Skeletal muscle tissue (tissue), 3 donors: ENCODE measurements at regions not wholly inside any gene's neighbourhood (a gene's known extent, or its start where the extent isn't known, plus 50 kb on each side); places are given as distances from the start of the nearest gene placed in this dataset.

Experiments
- H3K27ac ChIP-seq: one replicate; pipeline ENCODE4 v1.7.0; 2013; ENCODE audit warnings: mild to moderate bottlenecking, low read depth, low read length, inconsistent platforms
- H3K27me3 ChIP-seq, 3 donors: one replicate each; pipeline ENCODE4 v1.7.0; 2013; ENCODE audit warnings: low read length in 3 of 3; ENCODE audit not compliant: control insufficient read depth in 3 of 3, insufficient read depth in 3 of 3
- H3K36me3 ChIP-seq, 3 donors: one replicate each; pipeline ENCODE4 v1.7.0; 2013; ENCODE audit warnings: low read length in 3 of 3; ENCODE audit not compliant: control insufficient read depth in 3 of 3, insufficient read depth in 3 of 3
- H3K4me1 ChIP-seq, 3 donors: one replicate each; pipeline ENCODE4 v1.7.0; 2013; ENCODE audit warnings: low read length in 3 of 3, mild to moderate bottlenecking in 3 of 3; ENCODE audit not compliant: control insufficient read depth in 3 of 3, insufficient read depth in 3 of 3
- H3K4me3 ChIP-seq, 3 donors: one replicate each; pipeline ENCODE4 v1.7.0; 2013; ENCODE audit warnings: low read length in 3 of 3
- H3K9ac ChIP-seq, 3 donors: one replicate each; pipeline ENCODE4 v1.7.0; 2013; ENCODE audit warnings: low read length in 3 of 3, mild to moderate bottlenecking in 3 of 3, moderate library complexity in 2 of 3, low read depth in 1 of 3
- H3K9me3 ChIP-seq, 3 donors: one replicate each; pipeline ENCODE4 v1.7.0; 2013; ENCODE audit warnings: low read length in 3 of 3; ENCODE audit not compliant: control insufficient read depth in 3 of 3
- donor health status: Osteomylitis.

DNA sequence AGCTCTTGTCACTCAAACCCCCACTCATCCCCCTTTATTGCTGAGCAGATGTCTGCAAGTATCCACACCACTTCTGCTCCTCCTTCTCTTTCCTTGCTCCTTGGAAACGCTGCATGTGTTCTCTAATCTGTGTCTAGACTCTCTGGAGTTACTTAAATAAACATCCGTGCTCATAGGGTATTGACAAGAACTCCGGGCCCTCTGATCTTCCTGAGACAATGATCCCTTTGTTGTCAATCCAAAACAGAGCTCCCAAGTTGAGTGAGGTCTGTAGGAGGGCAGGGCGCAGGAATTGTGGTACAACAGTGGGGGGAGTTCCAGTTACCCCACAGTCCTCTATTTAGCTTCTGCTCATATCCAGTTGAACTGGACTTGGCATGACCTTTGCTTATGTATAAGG is 489.0 kb downstream of the SNAPC1 start:
- no peak overlapping the region for H3K27ac ChIP-seq
- no peaks in the 10 kb centered on the region for H3K27me3 ChIP-seq
- H3K9me3 ChIP-seq, result no peaks in the 10 kb centered on the region
- no peaks in the 10 kb centered on the region for H3K4me1 ChIP-seq
- no peak overlapping the region for H3K4me3 ChIP-seq
- H3K36me3 ChIP-seq, result no peaks in the 10 kb centered on the region
- H3K9ac ChIP-seq, result no peak overlapping the region

DNA sequence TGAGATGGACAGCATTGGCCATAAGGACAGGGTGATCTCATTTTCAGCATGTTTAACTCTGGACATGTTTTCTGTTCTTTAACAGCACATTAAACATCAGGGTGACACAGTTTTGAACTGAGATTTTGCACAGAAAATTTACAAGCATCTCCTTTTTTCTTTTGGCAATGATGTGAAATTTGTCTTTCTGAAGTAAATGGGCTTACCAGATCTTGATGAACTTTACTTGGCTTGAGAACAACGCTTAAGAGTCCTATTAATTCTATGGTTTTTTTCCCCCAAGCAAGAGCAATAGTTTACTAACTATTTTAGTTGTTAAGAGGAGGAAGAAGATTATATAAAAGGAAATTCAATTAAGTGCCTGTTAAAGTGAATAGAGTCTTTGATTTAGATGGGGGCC is 491.0 kb downstream of the SNAPC1 start:
- Histone ChIP-seq H3K27ac (no peak overlapping the region), H3K4me3 (no peak overlapping the region), H3K9me3 (no peaks in the 10 kb centered on the region), H3K27me3 (no peaks in the 10 kb centered on the region), H3K4me1 (no peaks in the 10 kb centered on the region), H3K9ac (no peak overlapping the region), H3K36me3 (no peaks in the 10 kb centered on the region)

DNA sequence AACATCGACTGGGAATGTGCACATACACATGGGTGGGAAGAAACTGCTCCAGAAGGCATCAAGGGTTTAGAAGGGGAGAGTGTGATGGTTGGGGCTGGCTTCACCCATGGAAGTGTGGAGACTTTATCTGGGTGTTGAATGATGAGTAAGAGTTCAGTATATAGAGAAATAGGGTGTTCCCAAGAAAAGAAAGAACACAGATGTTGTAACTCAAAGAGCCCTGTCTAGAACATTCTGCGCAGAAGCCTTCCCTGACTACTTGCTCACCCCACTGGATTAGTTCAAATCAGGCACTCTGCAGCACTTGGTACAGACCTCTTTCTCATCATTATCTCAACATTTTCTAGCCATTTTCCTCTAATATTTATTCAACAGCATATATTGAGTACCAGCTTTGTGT is 491.7 kb downstream of the SNAPC1 start:
- no peak overlapping the region for H3K4me3 ChIP-seq
- no peak overlapping the region for H3K9ac ChIP-seq
- H3K27me3 ChIP-seq, result no peaks in the 10 kb centered on the region
- no peaks in the 10 kb centered on the region for H3K4me1 ChIP-seq
- H3K9me3 ChIP-seq, result no peaks in the 10 kb centered on the region
- no peak overlapping the region for H3K27ac ChIP-seq
- no peaks in the 10 kb centered on the region for H3K36me3 ChIP-seq

DNA sequence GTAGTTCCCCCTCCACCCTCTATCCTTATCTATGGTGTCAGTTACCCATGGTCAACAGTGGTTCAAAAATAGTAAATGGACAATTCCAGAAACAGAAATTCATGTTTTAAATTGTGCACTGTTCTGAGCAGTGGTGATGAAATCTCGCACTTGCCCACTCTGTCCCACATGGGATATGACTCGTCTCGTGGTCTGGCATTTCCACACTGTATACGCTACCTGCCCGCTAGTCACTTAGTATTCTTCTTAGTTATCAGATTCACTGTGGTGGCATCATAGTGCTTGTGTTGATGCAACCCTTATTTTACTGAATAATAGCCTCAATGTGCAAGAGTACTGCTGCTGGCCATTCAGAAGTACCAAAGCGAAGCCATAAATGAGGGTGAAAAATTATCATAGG is 507.0 kb downstream of the SNAPC1 start:
- Histone ChIP-seq H3K4me1 (no peaks in the 10 kb centered on the region), H3K27ac (no peak overlapping the region), H3K27me3 (no peaks in the 10 kb centered on the region), H3K9ac (no peak overlapping the region), H3K36me3 (no peaks in the 10 kb centered on the region), H3K4me3 (no peak overlapping the region), H3K9me3 (no peaks in the 10 kb centered on the region)

DNA sequence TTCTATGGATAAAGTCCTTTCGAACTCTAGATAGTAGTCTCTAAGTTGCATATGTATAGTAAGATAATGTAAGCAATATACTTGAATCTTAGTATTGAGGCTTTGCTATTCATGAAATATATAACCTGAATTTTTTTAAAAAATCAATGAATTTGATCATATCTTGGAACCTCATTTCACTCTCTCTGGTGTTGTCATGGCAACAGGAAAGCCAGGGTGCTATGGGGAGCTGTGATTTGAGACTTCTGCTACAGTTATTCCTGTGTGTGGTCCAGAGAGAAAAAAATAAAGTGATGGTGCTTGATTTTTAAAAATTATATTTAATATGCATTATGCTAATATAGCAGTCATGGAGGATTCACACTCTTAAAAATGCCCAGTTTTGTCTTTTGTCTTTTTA is 508.0 kb downstream of the SNAPC1 start:
- Histone ChIP-seq H3K4me1 (no peaks in the 10 kb centered on the region), H3K4me3 (no peak overlapping the region), H3K9me3 (no peaks in the 10 kb centered on the region), H3K36me3 (no peaks in the 10 kb centered on the region), H3K27me3 (no peaks in the 10 kb centered on the region), H3K9ac (no peak overlapping the region), H3K27ac (no peak overlapping the region)

DNA sequence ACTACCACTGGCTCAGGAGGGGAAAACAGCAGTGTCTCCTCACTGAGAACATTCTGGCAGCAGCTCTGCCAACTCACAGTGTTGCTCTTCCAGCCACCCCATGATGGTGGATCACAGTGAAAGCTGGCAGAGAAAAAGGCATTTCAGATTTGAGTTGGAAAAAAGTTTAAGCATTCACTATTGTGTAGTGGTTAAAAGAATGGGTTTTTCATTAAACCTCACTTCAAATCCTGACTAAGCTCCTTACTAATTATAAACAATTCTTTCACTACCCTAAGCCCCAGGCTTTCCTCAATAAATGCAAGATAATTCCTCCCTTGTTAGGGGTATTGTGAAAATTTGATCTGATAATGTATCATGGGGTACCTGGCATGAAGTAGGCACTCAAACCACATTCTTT is 518.1 kb downstream of the SNAPC1 start:
- H3K27me3 ChIP-seq, result no peaks in the 10 kb centered on the region
- no peaks in the 10 kb centered on the region for H3K4me1 ChIP-seq
- no peak overlapping the region for H3K4me3 ChIP-seq
- no peak overlapping the region for H3K9ac ChIP-seq
- H3K9me3 ChIP-seq, result no peaks in the 10 kb centered on the region
- no peak overlapping the region for H3K27ac ChIP-seq
- no peaks in the 10 kb centered on the region for H3K36me3 ChIP-seq

DNA sequence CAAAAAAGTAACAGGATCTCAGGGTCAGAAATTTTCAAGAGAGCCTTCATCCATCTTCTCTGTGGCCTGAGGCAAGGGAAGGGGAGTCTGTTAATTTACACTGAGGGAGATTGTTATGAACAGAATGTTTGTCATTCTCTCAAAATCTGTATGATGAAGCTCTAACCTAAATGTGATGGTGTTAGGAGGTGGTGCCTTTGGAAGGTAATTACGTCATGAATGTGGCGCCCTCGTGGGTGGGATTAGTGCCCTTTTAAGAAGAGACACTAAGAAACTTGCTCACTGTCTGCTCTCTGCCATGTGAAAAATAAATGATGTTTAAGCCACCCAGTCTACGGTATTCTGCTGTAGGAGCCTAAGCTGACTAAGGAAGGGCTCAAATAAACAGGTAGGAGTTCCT is 521.6 kb downstream of the SNAPC1 start:
- no peak overlapping the region for H3K27ac ChIP-seq
- no peak overlapping the region for H3K9ac ChIP-seq
- no peaks in the 10 kb centered on the region for H3K27me3 ChIP-seq
- no peaks in the 10 kb centered on the region for H3K9me3 ChIP-seq
- no peaks in the 10 kb centered on the region for H3K4me1 ChIP-seq
- H3K4me3 ChIP-seq, result no peak overlapping the region
- H3K36me3 ChIP-seq, result no peaks in the 10 kb centered on the region

DNA sequence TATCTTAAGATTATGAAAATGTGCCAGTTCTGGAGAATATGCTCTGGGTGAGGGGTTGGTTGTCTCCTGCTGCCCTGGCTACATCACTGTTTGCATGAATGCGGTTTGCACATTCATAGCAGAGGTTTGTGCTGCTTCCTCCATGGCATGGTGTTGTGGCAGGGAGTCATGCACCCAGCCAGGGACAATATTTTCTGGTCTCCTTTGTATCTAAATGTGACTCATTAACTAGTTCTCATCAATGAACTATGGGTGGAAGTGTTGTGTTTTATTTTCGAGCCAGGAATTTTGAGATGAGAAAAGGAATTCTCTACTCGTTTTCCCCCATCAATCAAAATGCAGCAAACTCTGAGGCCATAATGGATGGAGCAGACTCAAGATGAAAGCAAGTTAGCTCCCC is 527.3 kb downstream of the SNAPC1 start:
- H3K4me1 ChIP-seq, result peaks cover 0 to 4% (median 0%) of the 10 kb centered on the region in 3 donors
- no peak overlapping the region for H3K9ac ChIP-seq
- no peak overlapping the region for H3K27ac ChIP-seq
- no peaks in the 10 kb centered on the region for H3K36me3 ChIP-seq
- no peaks in the 10 kb centered on the region for H3K27me3 ChIP-seq
- no peaks in the 10 kb centered on the region for H3K9me3 ChIP-seq
- H3K4me3 ChIP-seq, result no peak overlapping the region

DNA sequence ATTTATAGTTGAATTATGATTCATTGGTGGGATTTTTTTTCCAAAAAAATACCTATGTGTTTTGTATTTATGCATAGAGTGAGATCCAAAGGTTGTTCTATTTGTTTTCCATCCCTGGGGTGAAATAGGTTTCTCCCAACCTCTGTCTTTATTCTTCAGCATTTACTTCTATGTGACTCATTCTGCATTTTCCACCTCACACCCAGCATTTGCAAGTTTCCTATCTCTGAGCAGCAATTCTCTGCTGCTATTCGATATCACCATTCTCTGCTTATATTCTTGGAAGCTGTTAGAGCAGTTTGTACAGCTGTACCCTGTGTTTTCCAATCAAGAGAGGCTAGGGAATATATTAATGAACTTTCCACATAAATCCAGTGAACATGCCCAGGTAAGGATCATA is 538.9 kb downstream of the SNAPC1 start:
- Histone ChIP-seq H3K36me3 (no peaks in the 10 kb centered on the region), H3K4me3 (no peak overlapping the region), H3K9ac (no peak overlapping the region), H3K4me1 (peaks cover 0 to 5% (median 0%) of the 10 kb centered on the region in 3 donors), H3K9me3 (no peaks in the 10 kb centered on the region), H3K27me3 (no peaks in the 10 kb centered on the region), H3K27ac (no peak overlapping the region)

DNA sequence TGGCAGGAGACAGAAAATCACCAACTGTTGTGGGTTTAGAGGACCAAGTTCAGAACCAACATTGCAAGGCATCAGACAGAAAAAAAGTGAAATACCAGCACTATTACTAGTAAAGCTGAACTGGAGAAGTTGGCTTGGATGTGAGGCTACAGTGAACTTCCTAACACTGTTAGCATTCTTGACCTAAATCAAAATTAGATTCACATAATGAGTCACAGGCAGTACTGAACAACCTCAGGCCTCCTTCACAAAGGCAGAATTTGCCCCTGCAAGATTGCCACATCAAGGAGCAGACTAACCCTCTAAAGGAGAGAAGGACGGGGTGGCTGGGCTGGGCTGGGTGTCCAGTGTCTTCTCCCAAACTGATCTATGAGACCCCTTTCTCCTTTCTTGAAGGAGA is 539.7 kb downstream of the SNAPC1 start:
- H3K4me1 ChIP-seq, result peaks cover 0 to 5% (median 0%) of the 10 kb centered on the region in 3 donors
- no peak overlapping the region for H3K9ac ChIP-seq
- H3K9me3 ChIP-seq, result no peaks in the 10 kb centered on the region
- H3K36me3 ChIP-seq, result no peaks in the 10 kb centered on the region
- H3K27ac ChIP-seq, result no peak overlapping the region
- H3K27me3 ChIP-seq, result no peaks in the 10 kb centered on the region
- no peak overlapping the region for H3K4me3 ChIP-seq

DNA sequence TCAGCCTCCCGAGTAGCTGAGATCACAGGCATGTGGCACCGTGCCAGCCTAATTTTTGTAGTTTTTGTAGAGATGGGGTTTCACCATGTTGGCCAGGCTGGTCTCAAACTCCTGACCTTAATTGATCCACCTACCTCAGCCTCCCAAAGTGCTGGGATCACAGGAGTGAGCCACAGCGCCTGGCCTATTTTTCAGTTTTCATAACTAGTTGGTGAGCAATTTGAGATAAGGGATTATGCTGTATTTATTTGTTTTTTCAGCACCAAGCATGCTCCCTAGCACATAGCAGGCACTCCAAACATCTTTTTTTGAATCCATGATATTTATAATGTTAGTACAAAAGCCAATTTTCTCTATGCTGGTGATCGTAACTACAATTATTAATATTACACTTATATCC is 541.2 kb downstream of the SNAPC1 start:
- Histone ChIP-seq H3K9me3 (no peaks in the 10 kb centered on the region), H3K9ac (no peak overlapping the region), H3K27me3 (no peaks in the 10 kb centered on the region), H3K36me3 (no peaks in the 10 kb centered on the region), H3K4me1 (peaks cover 0 to 5% (median 0%) of the 10 kb centered on the region in 3 donors), H3K27ac (no peak overlapping the region), H3K4me3 (no peak overlapping the region)
